NCI-H748 (cell line): ENCODE measurements at regions not wholly inside any gene's neighbourhood (a gene's known extent, or its start where the extent isn't known, plus 50 kb on each side); places are given as distances from the start of the nearest gene placed in this dataset.
"Not testable (repeated sequence)": the region's sequence is repeated elsewhere in the genome, so short reads cannot be mapped to it uniquely, and the experiment has no call there.

ENCODE experiments used
- DNase-seq: peaks from one replicate; lab custom pipeline; 2025; ENCODE audit not compliant: unreplicated experiment; lab: John Stamatoyannopoulos, UW

DNA sequence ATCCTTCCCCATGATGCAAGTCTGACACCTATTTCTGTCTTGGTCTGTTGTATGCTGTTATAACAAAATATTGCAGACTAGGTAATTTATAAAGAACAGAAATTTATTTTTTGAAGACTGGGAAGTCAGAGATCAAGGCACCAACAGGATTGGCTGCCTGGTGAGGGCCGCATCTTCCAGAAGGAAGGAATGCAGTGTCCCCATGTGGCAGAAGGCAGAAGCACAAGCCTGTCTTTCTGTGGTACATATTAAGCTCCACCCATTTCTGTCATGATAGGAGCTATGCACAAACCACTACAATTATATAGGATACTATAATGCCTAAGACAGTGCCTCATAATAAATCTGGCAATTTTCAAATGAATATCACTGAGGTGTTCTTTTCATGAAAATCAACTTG is 502.3 kb upstream of the DIAPH2 start:
- DNase-seq, result no peak

DNA sequence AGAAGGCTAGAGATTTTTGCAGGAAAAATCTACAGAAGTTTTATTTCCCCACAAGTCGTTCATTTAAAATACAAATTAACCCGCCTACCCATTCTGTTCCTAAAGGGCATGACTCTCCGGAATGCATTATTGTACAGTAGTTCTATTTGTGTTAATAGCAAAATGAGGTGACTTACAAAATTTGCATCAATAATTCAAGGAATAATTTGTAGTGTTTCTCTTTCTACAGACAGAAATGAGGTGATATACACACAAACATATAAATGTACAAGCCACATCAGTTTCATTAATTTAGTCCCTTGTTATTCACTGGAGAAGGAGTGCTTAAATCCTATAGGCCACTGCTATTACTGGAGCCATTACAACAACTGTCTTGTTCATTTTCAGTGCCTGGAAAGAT is 501.3 kb upstream of the DIAPH2 start:
- DNase-seq, result no peak

DNA sequence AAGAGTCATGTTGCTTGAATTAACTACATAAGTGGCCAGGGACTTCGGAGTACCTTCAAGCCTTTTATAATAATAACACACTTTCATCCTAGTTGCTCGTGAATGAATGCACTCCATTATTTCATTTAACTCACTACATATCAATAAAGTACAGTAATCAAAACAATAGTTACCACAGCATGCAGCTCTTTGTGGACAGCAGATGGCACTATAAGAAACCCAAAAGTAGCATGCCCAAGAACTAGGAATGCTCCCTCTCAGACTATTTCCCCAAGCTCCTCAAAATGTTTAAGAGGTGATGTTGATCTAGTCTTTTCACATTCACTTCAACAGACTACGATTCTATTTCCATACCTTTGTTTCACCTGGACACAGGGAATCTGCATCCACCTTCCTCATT is 500.8 kb upstream of the DIAPH2 start:
- no peak for DNase-seq

DNA sequence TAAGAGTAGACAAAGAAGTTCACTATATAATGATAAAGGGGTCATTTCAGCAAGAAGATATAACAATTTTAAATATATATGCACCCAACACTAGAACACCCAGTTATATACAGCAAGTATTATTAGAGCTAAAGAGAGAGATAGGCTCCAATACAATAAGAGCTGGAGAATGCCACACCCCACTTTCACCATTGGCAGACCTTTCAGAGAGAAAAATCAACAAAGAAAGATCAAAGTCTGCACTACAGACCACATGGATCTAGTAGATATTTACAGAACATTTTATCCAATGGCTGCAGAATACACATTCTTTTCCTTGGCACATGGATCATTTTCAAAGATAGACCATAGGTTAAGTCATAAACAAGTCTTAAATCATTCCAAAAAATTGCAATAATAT is 479.7 kb upstream of the DIAPH2 start:
- no peak for DNase-seq

DNA sequence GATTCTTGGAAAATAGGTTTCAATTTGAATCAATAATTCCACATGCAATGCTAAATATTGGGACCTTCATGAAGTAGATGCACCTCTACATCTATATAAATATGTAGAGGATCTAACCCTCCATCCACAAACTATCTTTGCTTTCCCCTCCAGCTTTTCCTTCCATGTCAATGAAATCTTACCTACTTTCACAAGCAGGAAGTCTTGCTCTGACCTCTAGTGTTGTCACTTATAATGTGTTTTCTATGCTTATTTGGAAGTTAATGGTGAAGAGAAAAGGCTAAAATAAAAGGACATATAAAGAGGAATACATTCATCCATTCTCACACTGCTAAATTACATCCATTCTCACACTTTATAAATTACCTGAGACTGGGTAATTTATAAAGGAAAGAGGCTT is 472.7 kb upstream of the DIAPH2 start:
- peak; percentile 14 for DNase-seq

DNA sequence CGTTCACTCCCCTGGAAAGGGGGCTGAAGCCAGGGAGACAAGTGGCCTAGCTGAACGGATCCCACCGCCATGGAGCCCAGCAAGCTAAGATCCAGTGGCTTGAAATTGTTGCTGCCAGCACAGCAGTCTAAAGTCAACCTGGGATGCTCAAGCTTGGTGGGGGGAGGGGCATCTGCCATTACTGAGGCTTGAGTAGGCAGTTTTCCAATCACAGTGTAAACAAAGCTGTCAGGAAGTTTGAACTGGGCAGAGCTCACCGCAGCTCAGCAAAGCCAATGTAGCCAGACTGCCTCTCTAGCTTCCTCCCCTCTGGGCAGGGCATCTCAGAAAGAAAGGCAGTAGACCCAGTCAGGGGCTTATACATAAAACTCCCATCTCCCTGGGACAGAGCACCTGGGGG is 470.0 kb upstream of the DIAPH2 start:
- not testable (repeated sequence) for DNase-seq

DNA sequence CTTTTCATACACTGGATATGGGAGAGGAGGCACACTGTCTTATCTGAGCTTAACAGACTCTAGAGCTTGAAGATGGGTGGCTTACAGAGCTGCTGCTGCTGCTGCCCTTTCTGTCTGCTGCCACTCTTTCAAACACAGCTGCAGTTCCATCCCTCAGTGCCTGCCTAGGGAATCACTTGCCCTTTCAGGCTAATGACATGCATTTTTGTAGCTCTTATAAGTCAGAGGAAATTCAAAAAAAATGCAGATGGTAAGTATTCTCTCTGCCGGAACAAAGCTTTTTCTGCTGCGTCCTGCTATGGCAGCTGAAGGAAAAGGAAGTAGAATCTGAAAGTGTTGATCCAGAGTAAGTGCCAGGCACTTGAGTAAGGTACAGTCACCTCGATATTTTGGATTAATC is 460.4 kb upstream of the DIAPH2 start:
- DNase-seq, result no peak

DNA sequence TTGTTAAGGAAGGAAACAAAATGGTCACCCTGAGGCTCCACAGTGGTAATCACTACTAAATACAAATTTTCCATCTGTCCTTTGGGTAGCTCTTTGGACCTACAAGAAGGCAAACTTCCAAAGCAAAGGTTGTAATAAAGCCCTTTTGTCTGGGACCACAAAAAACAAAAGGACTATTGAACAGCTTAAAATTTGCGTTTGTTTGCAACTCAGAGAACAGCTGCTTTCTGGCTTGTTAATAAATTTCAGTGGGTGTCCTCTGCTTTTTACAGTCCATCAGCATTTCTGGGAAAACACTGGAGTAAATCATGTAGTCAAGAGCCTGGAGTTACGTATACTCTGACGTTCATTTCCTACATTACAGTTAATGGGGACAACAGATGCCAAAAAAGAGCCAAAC is 439.7 kb upstream of the DIAPH2 start:
- DNase-seq, result no peak

DNA sequence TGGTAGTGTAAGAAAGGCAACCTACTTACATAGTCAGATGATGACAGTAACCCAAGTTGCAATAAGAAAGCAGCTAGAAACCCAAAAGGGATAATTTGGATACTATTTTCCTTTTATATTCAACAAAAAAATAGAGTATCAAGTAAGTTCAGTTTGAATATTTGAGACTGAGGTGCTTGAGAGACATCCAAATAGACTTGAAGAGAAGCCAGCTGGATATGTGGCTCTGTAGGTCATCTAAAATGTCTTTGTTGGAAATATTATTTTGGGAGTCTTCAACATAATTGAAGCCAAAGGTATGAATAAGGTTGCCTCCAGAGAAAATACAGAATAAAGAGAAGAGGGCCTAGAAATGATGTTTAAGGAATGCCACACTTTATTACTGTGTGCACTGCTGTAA is 438.2 kb upstream of the DIAPH2 start:
- DNase-seq, result no peak
